Gastrocnemius medialis (tissue), 4 donors: ENCODE measurements at regions not wholly inside any gene's neighbourhood (a gene's known extent, or its start where the extent isn't known, plus 50 kb on each side); places are given as distances from the start of the nearest gene placed in this dataset.

Source experiments
- POLR2A ChIP-seq, 2 donors: fragments of 450-650 bp; IDR thresholded peaks; one replicate each; pipeline ENCODE4 v1.6.1; 2017; ENCODE audit warnings: antibody characterized with exemption in 2 of 2, mild to moderate bottlenecking in 2 of 2, moderate library complexity in 2 of 2
- TF ChIP-seq, protein P1 (sequence below), 5 experiments: fragments of 450-650 bp in 3 of 5; fragments of 200-600 bp in 2 of 5; sonication (generic) in 2 of 5; IDR thresholded peaks in 4 of 5; conservative IDR thresholded peaks in 1 of 5; 1 replicate in 4 of 5; 2 replicates in 1 of 5; pipeline ENCODE4 v1.5.1; 2016 to 2019; ENCODE audit warnings: antibody characterized with exemption in 5 of 5, mild to moderate bottlenecking in 3 of 5, moderate library complexity in 3 of 5

DNA sequence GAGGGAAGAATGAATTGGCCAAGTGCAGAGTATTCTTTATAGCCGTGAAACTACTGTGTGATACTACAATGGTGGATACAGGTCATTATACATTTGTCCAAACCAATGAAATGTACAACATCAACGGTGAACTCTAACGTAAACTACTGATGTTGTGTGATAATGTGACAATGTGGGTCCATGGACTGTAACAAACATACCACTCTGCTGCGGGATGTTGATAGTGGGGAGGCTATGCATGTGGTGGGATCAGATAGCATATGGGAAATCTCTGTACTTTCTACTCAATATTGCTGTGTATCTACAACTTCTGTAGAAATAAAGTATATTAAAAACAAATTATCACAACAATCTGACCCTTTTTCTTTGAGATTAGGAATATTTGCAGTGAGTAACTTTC is 101.1 kb downstream of the TEX13C start:
- TF ChIP-seq, protein P1, sequence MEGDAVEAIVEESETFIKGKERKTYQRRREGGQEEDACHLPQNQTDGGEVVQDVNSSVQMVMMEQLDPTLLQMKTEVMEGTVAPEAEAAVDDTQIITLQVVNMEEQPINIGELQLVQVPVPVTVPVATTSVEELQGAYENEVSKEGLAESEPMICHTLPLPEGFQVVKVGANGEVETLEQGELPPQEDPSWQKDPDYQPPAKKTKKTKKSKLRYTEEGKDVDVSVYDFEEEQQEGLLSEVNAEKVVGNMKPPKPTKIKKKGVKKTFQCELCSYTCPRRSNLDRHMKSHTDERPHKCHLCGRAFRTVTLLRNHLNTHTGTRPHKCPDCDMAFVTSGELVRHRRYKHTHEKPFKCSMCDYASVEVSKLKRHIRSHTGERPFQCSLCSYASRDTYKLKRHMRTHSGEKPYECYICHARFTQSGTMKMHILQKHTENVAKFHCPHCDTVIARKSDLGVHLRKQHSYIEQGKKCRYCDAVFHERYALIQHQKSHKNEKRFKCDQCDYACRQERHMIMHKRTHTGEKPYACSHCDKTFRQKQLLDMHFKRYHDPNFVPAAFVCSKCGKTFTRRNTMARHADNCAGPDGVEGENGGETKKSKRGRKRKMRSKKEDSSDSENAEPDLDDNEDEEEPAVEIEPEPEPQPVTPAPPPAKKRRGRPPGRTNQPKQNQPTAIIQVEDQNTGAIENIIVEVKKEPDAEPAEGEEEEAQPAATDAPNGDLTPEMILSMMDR (IDR thresholded peaks at IDR 0.05 in 4 of 5, conservative IDR thresholded peaks at IDR 0.05 in 1 of 5): no peak
- TF ChIP-seq POLR2A (IDR thresholded peaks at IDR 0.05): no peak
